Endothelial cell of umbilical vein (primary cell): ENCODE measurements at regions not wholly inside any gene's neighbourhood (a gene's known extent, or its start where the extent isn't known, plus 50 kb on each side); places are given as distances from the start of the nearest gene placed in this dataset.

Source experiments
- BruUV-seq: library from RNA; stranded (reverse); fragments of 400-500 nt; replicated peaks from 2 replicates; lab custom pipeline; 2021; lab: Mats Ljungman, UMichigan
- CTCF ChIA-PET: fragments of 300-600, 350-600 bp; sonication (Branson Sonifier 250); formaldehyde crosslinking; loops from one replicate; lab custom pipeline; 2021; ENCODE audit warnings: antibody characterized with exemption, inconsistent platforms; lab: Charles Lee
- POLR2A ChIA-PET: fragments of 300-600, 350-600 bp; sonication (Branson Sonifier 250); formaldehyde crosslinking; loops from one replicate; lab custom pipeline; 2021; ENCODE audit warnings: antibody characterized with exemption, inconsistent platforms; lab: Charles Lee
- DNase-seq: peaks from one replicate; pipeline ENCODE4 v3.0.0-alpha.2; 2011; ENCODE audit warnings: low read depth, low spot score
- FAIRE-seq: peaks from 2 replicates; lab custom pipeline; 2011; peaks lifted over from hg19 to GRCh38; lab: Jason Lieb, UNC
- H2AFZ ChIP-seq: 2 replicates; pipeline ENCODE4 v1.6.0; 2012; ENCODE audit warnings: low read depth, low read length, control low read depth, inconsistent platforms
- H3K27ac ChIP-seq: 2 replicates; pipeline ENCODE4 v1.5.1; 2011; ENCODE audit warnings: low read depth, mild to moderate bottlenecking, control low read depth, low read length, moderate library complexity; ENCODE audit not compliant: insufficient read depth
- H3K27me3 ChIP-seq, 2 experiments: 2 replicates each; pipeline versions ENCODE4 v1.6.0 to v1.6.1; 2011; ENCODE audit warnings: low read length in 2 of 2, mixed read lengths in 1 of 2; ENCODE audit not compliant: control insufficient read depth in 2 of 2, insufficient read depth in 2 of 2
- H3K36me3 ChIP-seq, 2 experiments: 2 replicates in 1 of 2; 3 replicates in 1 of 2; pipeline ENCODE4 v1.5.1; 2011; ENCODE audit warnings: low read length in 2 of 2, mild to moderate bottlenecking in 1 of 2, moderate library complexity in 1 of 2; ENCODE audit not compliant: control insufficient read depth in 2 of 2, insufficient read depth in 2 of 2; ENCODE audit errors: extremely low read depth in 1 of 2
- H3K4me1 ChIP-seq: 3 replicates; pipeline ENCODE4 v1.5.1; 2011; ENCODE audit warnings: mild to moderate bottlenecking, low read length; ENCODE audit not compliant: control insufficient read depth, insufficient read depth; ENCODE audit errors: extremely low read depth
- H3K4me2 ChIP-seq: 2 replicates; pipeline ENCODE4 v1.6.1; 2011; ENCODE audit warnings: low read length, control low read depth, mixed read lengths; ENCODE audit not compliant: insufficient read depth
- H3K4me3 ChIP-seq, 3 experiments: fragments of 200-600 bp in 1 of 3; sonication (generic), shearing (Covaris generic) in 1 of 3; replicated peaks in 1 of 3; 2 replicates each; pipeline ENCODE4 v1.5.1; 2011 to 2016; ENCODE audit warnings: control low read depth in 3 of 3, low read length in 3 of 3, mild to moderate bottlenecking in 2 of 3, inconsistent platforms in 1 of 3, low read depth in 1 of 3, moderate library complexity in 1 of 3; ENCODE audit not compliant: insufficient read depth in 1 of 3
- H3K79me2 ChIP-seq: 2 replicates; pipeline ENCODE4 v1.6.0; 2012; ENCODE audit warnings: low read length, inconsistent platforms; ENCODE audit not compliant: control insufficient read depth, insufficient read depth
- H3K9ac ChIP-seq: replicated peaks from 2 replicates; pipeline ENCODE3; 2011; ENCODE audit warnings: low read length, control low read depth; ENCODE audit not compliant: insufficient read depth; ENCODE audit errors: extremely low read depth
- H3K9me1 ChIP-seq: replicated peaks from 3 replicates; pipeline ENCODE4 v1.6.0; 2011; ENCODE audit warnings: mild to moderate bottlenecking, low read length; ENCODE audit not compliant: control insufficient read depth, insufficient read depth; ENCODE audit errors: extremely low read depth
- H3K9me3 ChIP-seq: replicated peaks from 2 replicates; pipeline ENCODE4 v1.5.1; 2012; ENCODE audit warnings: low read length, inconsistent platforms; ENCODE audit not compliant: control insufficient read depth, insufficient read depth
- H4K20me1 ChIP-seq: replicated peaks from 2 replicates; pipeline ENCODE3; 2011; ENCODE audit warnings: mild to moderate bottlenecking, low read length; ENCODE audit not compliant: control insufficient read depth, insufficient read depth; ENCODE audit errors: extremely low read depth
- EZH2 ChIP-seq: IDR thresholded peaks from 2 replicates; pipeline ENCODE4 v1.6.1; 2012; ENCODE audit warnings: borderline replicate concordance, low read depth, mild to moderate bottlenecking, moderate library complexity, low read length, inconsistent platforms; ENCODE audit not compliant: severe bottlenecking
- FOS ChIP-seq: IDR thresholded peaks from 2 replicates; pipeline ENCODE4 v1.6.1; 2011; ENCODE audit warnings: mild to moderate bottlenecking, low read length, moderate library complexity, borderline replicate concordance; ENCODE audit not compliant: insufficient read depth
- JUN ChIP-seq: IDR thresholded peaks from 2 replicates; pipeline ENCODE4 v1.6.1; 2011; ENCODE audit warnings: borderline replicate concordance, low read depth; ENCODE audit not compliant: insufficient read length, insufficient read depth
- MYC ChIP-seq: IDR thresholded peaks from one replicate; pipeline ENCODE4 v1.6.1; 2011; ENCODE audit warnings: mild to moderate bottlenecking, low read depth, low read length
- POLR2AphosphoS5 ChIP-seq: IDR thresholded peaks from 2 replicates; pipeline ENCODE4 v1.6.1; 2012; ENCODE audit warnings: low read depth, mild to moderate bottlenecking, control low read depth, low read length, moderate library complexity; ENCODE audit not compliant: insufficient read depth
- dilution Hi-C: fragments of 300-500 bp; cut with MboI; formaldehyde crosslinking; loops from one replicate; pipeline ENCODE4 v1.15.0; 2019; ENCODE audit warnings: low sequenced_read_pairs; ENCODE audit not compliant: extremely low pct_ligation_motif_present
- intact Hi-C: fragments of 100-400 bp; cut with micrococcal nuclease; formaldehyde crosslinking; loops from one replicate; pipeline ENCODE4 v1.10.0; 2022
- TF ChIP-seq, protein P1 (sequence below): IDR thresholded peaks from 2 replicates; pipeline ENCODE4 v1.6.1; 2011; ENCODE audit not compliant: insufficient read depth, insufficient read length
- TF ChIP-seq, protein P2 (sequence below), 2 donors: IDR thresholded peaks; 1 replicate in 1 of 2; 2 replicates in 1 of 2; pipeline ENCODE4 v1.5.1; 2011; ENCODE audit warnings: low read length in 2 of 2, mild to moderate bottlenecking in 2 of 2, moderate library complexity in 2 of 2, control low read depth in 1 of 2, inconsistent platforms in 1 of 2, low read depth in 1 of 2; ENCODE audit not compliant: insufficient read depth in 1 of 2; ENCODE audit errors: extremely low read depth in 1 of 2

DNA sequence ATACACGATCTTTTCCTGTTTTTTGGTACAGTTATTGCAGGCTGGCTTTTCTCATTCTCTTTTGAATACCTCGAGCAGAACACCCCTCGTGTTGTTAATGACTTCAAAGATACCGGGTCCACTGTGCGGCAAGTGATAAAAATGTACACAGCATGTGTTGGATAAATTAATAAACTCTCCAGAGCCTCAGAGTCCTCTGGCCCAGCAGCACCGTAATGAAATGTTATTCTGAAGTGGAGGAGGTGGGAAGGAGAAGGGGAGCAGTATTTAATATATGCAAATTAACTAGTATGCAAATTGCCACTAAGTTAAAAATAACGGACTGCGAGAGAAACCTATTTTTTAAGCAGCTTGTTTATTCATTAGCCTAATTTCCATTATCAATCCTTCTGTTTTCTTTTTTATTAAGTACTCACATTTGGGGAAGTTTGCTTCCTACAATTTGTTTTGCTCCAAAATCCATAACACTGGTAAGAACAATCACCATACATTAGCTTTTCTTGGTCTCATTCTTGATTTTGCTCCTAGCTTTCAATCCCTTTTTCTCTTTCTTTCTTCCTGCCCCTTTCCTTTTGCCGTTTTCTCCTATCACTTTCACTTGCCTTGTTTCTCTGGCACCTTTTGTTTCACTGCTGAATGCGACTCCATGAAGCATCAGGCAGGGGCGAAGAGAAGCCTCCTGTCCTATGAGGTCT is 462.3 kb upstream of the PPP2R3A start:
- FAIRE-seq, result no peak

DNA sequence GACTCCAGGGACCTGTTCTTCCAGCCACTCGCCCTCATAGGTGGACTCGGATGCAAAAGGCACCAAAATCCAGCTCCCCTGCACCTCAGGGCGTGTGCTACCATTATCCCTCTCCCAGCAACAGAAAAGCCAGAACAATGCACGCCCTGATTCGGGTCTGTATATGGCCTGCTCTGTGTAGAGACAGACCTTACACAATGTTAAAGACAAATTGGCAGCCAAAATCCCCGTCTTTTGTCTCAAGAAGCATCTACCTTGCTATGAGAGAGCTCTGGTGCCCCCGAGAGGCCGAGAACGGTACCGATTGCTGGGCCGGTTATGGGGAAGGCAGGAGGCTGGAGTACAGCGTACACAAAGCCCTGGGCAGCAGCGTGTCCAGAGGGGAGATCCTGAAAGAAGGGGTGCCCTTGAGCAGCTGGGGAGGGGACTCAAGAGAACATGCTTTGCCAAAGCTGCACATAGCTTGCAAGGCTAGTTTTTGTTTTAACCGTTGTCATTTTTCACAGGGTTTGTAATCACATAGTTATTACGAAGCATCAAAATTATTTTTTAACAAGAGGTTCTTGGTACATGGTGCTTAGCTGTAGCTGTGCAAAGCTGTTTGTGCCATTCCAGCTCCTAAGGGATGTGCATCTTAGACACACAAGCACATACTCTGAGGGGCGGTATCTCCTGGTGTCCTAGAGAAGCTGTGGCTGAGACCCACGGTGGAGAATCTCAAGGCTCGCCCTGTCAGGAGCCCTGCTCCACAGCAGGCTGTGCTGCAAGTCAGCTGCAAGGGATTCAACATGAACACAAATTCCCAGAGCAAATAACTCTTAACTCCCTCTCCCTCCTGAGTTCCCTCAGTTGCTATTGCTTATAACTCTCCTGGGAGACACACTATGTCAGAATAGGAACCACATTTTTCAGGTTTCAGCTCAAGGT is 461.5 kb upstream of the PPP2R3A start:
- H3K9me1 ChIP-seq, result no peaks in the 10 kb centered on the region
- no peak overlapping the region for H2AFZ ChIP-seq
- DNase-seq, result peak; percentile 38
- TF ChIP-seq, protein P1, sequence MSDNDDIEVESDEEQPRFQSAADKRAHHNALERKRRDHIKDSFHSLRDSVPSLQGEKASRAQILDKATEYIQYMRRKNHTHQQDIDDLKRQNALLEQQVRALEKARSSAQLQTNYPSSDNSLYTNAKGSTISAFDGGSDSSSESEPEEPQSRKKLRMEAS, result no peak
- TF ChIP-seq, protein P2, sequence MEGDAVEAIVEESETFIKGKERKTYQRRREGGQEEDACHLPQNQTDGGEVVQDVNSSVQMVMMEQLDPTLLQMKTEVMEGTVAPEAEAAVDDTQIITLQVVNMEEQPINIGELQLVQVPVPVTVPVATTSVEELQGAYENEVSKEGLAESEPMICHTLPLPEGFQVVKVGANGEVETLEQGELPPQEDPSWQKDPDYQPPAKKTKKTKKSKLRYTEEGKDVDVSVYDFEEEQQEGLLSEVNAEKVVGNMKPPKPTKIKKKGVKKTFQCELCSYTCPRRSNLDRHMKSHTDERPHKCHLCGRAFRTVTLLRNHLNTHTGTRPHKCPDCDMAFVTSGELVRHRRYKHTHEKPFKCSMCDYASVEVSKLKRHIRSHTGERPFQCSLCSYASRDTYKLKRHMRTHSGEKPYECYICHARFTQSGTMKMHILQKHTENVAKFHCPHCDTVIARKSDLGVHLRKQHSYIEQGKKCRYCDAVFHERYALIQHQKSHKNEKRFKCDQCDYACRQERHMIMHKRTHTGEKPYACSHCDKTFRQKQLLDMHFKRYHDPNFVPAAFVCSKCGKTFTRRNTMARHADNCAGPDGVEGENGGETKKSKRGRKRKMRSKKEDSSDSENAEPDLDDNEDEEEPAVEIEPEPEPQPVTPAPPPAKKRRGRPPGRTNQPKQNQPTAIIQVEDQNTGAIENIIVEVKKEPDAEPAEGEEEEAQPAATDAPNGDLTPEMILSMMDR (IDR thresholded peaks at IDR 0.05; ENCODE audit: extremely low read depth in 1 of 2, insufficient read depth in 1 of 2, low read depth in 1 of 2, low read length in 2 of 2), result peak; percentile 49 to 54
- TF ChIP-seq MYC, result no peak
- no peaks in the 10 kb centered on the region for H3K9me3 ChIP-seq
- dilution Hi-C loops, result no loop called here
- no peaks in the 10 kb centered on the region for H3K4me1 ChIP-seq
- no peak overlapping the region for H3K4me2 ChIP-seq
- peak; percentile 67 for FAIRE-seq
- ChIA-PET POLR2A (no interaction called here), CTCF (interaction anchor here (1.2 to 5.1 kb wide), 2 partner anchors 709 to 903 kb away, joined by 4 to 62 read pairs; partner anchors contain the start of gene EPHB1)
- H3K79me2 ChIP-seq, result no peaks in the 10 kb centered on the region
- no peak overlapping the region for H3K9ac ChIP-seq
- no peaks in the 10 kb centered on the region for H4K20me1 ChIP-seq
- no peaks in the 10 kb centered on the region for H3K36me3 ChIP-seq
- no peaks in the 10 kb centered on the region for H3K27me3 ChIP-seq
- intact Hi-C loops, result loop anchor here (1.0 kb wide), 2 partner anchors 709 to 903 kb away; partner anchors contain the start of gene EPHB1
- no peak overlapping the region for H3K27ac ChIP-seq
- BruUV-seq, result no TSS peak
- H3K4me3 ChIP-seq, result no peak overlapping the region

More for the DNA sequence above, 462.3 kb upstream of the PPP2R3A start:
- Histone ChIP-seq H3K9ac (no peak overlapping the region), H3K9me1 (no peaks in the 10 kb centered on the region), H3K27me3 (no peaks in the 10 kb centered on the region), H3K36me3 (no peaks in the 10 kb centered on the region), H3K79me2 (no peaks in the 10 kb centered on the region), H3K9me3 (no peaks in the 10 kb centered on the region), H4K20me1 (no peaks in the 10 kb centered on the region), H2AFZ (no peak overlapping the region), H3K4me2 (no peak overlapping the region), H3K27ac (no peak overlapping the region), H3K4me3 (no peak overlapping the region), H3K4me1 (no peaks in the 10 kb centered on the region)
- no TSS peak for BruUV-seq
- ChIA-PET POLR2A (no interaction called here), CTCF (interaction anchor here (1.1 to 5.1 kb wide), 3 partner anchors 708 to 903 kb away, joined by 3 to 62 read pairs (median 4); partner anchors contain the start of gene EPHB1)
- DNase-seq, result no peak
- TF ChIP-seq FOS (no peak), EZH2 (no peak), POLR2AphosphoS5 (no peak), JUN (no peak)
- TF ChIP-seq, protein P1, result no peak
- dilution Hi-C loops (no loop called here), intact Hi-C loops (loop anchor here (1.0 kb wide), 1 partner anchor 902 kb away; no protein-coding TSS in a partner anchor)
